ENCODE measurements at regions not wholly inside any gene's neighbourhood (a gene's known extent, or its start where the extent isn't known, plus 50 kb on each side); places are given as distances from the start of the nearest gene placed in this dataset.
"Not testable (repeated sequence)": the region's sequence is repeated elsewhere in the genome, so short reads cannot be mapped to it uniquely, and the experiment has no call there.

GRCh38 chr10:8173243-8173865 is 118.9 kb downstream of the GATA3 start:
- no peak for DNase-seq (ENCODE audit: low read depth)

DNA sequence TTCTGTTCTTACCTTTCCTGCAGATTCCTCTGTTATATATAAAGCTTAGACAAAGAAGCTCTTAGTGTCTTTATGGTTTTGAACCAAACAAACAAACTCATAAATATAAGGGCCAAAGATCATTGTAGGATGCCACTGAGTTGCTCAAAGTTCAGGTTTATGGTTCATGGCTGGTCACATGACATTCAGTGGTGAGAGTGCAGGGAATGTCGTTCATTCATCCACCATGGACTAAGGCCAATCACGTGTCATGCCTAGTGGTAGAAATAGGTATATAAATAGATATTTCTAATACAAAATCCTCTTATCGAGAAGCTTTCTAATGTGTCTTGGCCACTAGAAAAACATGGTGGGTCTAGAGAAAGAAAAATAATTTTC is 119.4 kb downstream of the GATA3 start:
- no peak for DNase-seq (ENCODE audit: low read depth)

DNA sequence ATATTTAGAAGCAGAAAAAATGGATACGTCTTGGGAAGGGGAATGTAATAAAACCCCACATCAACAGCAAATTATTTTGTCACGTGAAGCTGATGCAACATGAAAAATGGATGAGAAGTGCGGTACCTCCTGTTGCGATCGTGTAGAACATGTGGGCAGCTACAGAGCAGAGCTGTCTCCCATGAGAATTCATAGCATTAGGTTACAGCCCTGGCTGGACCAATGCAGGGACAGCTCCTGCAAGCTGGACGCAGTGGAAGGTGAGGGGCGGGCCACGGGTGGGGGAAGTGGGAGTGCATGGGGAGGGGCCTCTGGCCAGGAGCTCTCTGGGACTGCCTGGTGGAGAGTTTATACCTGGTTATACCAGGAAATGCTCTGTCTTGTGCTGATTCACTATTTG is 120.3 kb downstream of the GATA3 start:
- no peak for DNase-seq (ENCODE audit: low read depth)

DNA sequence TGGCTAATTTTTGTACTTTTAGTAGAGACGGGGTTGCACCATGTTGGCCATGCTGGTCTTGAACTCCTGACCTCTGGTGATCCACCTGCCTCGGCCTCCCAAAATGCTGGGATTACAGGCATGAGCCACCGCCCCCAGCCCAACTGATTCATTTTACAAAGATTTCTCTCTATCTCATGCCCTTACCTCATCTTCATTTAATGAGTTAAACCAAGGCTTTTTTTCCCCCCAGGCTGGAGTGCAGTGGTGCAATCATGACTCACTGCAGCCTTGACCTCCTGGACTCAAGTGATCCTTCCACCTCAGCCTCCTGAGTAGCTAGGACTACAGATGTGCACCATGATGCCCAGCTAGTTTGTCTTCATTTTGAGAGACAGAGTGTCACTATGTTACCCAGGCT is 123.0 kb downstream of the GATA3 start:
- DNase-seq (ENCODE audit: low read depth): not testable (repeated sequence)

- not testable (repeated sequence) for DNase-seq (ENCODE audit: low read depth)
These were observed 125.3 kb downstream of the GATA3 start for GRCh38 chr10:8179773-8180172.

- no peak for DNase-seq (ENCODE audit: low read depth)
These were observed 126.0 kb downstream of the GATA3 start for GRCh38 chr10:8180360-8181109.

- DNase-seq (ENCODE audit: low read depth): no peak
These were observed 127.1 kb downstream of the GATA3 start for GRCh38 chr10:8181496-8182157.

- DNase-seq (ENCODE audit: low read depth): no peak
These were observed 128.3 kb downstream of the GATA3 start for GRCh38 chr10:8182806-8183205.

DNA sequence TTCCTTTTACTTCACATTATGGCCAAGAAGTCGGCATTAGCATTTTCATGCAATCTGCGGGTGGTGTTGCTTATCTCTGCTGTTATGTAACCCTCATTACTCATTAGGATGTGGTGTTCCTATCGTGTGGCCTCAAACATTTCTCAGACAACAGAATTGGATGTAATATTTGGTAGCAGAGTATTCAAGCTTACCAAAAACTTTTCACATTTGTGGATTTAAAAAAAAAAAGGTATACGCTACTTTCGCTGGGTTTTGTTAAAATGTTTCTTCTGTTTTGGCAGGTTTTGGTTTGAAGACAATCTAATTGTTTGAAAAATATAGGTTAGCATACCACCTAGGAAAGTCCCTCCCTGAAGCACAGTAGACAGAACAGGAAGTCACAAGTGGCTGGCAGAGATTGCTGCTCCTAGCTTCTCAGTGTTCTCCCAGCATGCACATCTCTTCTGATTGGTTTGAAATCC is 128.8 kb downstream of the GATA3 start:
- DNase-seq (ENCODE audit: low read depth): no peak

DNA sequence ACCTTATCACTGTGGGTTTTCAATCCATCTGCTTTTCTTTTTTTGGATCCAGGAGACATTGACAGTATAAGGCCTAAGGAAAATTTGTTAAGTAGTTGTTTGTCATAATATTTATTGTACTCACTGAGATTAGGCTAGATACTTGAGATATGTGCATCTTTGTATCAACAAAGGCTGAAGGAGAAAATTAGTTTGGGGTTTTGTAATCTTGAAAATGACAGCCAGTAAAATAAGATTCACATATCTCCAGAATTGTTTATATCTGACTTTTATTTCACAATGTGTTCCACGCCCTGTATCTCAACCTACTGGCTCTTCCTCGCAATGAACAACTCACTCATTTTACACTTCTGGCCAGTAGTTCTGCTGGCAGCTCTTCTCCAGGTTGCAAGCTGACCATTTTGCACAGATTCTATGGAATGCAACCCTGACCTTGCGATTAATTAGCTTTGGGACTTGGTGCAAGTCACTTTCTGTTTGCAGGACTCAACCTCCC is 132.7 kb downstream of the GATA3 start:
- no peak for DNase-seq (ENCODE audit: low read depth)

- DNase-seq (ENCODE audit: low read depth): no peak
These were observed 135.0 kb downstream of the GATA3 start for GRCh38 chr10:8189458-8189857.

DNA sequence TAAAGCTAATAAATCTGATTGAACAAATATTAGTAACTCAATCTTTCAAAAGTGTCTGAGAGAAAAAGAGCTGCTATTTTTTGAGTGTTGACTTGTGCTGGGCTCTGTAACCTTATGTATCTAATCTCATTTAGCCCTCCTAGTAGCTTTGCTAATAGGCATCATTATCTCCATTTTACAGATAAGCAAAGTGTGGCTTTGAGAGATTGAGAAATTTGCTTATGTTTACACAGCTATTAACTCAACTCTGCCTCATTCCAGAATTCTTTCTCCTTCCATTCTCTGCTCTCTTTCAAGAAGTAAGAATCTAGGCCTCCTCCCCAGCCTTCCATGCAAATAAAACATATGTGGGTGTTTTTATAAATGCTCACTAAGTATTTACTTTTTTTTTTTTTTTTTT is 137.8 kb downstream of the GATA3 start:
- DNase-seq (ENCODE audit: low read depth): no peak

DNA sequence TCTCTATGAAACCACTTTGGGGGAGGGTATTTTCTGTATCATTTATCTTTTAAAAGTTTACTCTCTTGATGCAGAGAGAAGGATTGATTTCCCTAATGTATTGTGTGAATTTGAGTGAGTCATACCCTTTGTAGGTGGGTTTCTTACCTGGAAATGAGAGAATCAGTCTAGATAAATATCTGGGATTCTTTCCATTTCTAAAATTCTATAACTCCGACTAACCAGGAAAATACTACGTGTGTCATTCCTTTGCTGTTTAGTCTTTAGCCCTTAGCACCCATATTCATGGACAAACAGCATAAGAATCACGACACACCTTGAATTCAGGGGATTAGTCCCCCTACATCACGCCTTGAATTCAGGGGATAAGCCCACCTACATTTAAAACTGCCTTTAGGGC is 139.1 kb downstream of the GATA3 start:
- no peak for DNase-seq (ENCODE audit: low read depth)

- DNase-seq (ENCODE audit: low read depth): no peak
These were observed 139.6 kb downstream of the GATA3 start for GRCh38 chr10:8194050-8194449.

- no peak for DNase-seq (ENCODE audit: low read depth)
These were observed 152.4 kb downstream of the GATA3 start for GRCh38 chr10:8206882-8207281.

GRCh38 chr10:8211631-8212030 is 157.1 kb downstream of the GATA3 start:
- no peak for DNase-seq (ENCODE audit: low read depth)

DNA sequence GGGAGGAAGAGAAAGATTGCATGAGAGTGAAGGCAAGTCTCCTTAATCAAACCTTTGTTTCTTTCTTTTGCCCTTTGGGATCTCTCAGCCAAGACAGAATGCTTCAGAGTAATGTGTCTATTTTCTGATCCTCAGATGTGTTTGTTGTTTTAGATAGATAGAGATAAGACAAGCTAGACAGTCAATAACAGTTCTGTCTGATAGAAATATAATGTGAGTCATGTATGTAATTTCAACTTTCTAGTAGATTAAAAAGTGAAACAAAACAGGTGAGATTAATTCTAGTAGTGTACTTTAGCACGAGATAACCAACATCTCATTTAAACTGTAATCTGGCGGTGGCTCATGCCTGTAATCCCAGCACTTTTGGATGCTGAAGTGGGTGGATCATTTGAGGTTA is 159.2 kb downstream of the GATA3 start:
- DNase-seq (ENCODE audit: low read depth): no peak

- DNase-seq (ENCODE audit: low read depth): no peak
These were observed 160.1 kb downstream of the GATA3 start for GRCh38 chr10:8214587-8214986.

DNA sequence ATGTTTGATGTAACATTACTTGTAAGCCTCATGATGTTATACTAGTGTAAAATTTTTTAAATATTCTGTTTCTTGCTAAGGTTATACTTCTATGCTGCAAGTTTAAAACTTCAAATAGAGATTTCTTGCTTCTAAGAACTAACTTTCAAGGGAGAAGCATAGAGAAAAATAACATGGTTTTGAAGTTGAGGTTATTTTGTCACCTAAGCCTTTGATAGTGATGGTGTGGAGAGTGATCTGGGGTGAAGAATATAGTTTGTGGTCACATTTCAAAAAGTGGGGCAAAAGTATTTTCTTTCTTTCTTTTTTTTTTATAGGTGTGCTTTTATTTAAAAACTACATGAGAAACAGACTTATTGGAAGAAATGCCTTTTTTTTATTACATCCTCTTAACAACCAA is 162.4 kb downstream of the GATA3 start:
- DNase-seq (ENCODE audit: low read depth): no peak

DNA sequence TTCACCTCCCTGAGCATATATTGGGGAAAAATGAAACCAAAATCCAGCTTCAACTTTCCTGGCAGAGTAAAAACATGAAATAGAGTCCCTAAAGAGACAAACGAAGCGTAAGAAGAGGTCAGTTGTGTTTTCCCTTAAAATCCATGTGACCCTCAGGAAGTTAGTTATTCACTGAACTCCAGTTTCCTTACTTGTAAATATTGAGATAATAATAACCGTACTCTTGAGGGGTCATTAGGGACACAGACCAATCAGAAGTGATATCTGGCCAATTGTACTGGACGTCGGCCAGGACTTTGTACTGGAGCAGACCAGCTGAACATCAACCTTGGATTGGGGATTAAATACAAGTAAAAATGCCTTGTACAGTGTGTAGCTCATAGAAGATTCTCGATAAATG is 167.0 kb downstream of the GATA3 start:
- peak; percentile 45 for DNase-seq (ENCODE audit: low read depth)

GRCh38 chr10:8224591-8224990 is 170.1 kb downstream of the GATA3 start:
- DNase-seq (ENCODE audit: low read depth): no peak

GRCh38 chr10:8225187-8225586 is 170.7 kb downstream of the GATA3 start:
- no peak for DNase-seq (ENCODE audit: low read depth)

- no peak for DNase-seq (ENCODE audit: low read depth)
These were observed 172.8 kb downstream of the GATA3 start for GRCh38 chr10:8227246-8227645.
